Posterior cingulate gyrus (tissue), 11 donors: ENCODE measurements at regions not wholly inside any gene's neighbourhood (a gene's known extent, or its start where the extent isn't known, plus 50 kb on each side); places are given as distances from the start of the nearest gene placed in this dataset.
A peak's percentile ranks its signal among the peaks of the same experiment; 100 is the strongest.
"Not testable (repeated sequence)": the region's sequence is repeated elsewhere in the genome, so short reads cannot be mapped to it uniquely, and the experiment has no call there.

Experiments
- DNase-seq, 10 donors: peaks; one replicate each; pipeline versions ENCODE4 v3.0.0 to v3.0.0-alpha.2; 2020 to 2021; ENCODE audit warnings: mixed read lengths in 3 of 10
- intact Hi-C: fragments of 100-400 bp; cut with DNase I; formaldehyde crosslinking; loops from one replicate; pipeline ENCODE4 v1.15.1; 2023

DNA sequence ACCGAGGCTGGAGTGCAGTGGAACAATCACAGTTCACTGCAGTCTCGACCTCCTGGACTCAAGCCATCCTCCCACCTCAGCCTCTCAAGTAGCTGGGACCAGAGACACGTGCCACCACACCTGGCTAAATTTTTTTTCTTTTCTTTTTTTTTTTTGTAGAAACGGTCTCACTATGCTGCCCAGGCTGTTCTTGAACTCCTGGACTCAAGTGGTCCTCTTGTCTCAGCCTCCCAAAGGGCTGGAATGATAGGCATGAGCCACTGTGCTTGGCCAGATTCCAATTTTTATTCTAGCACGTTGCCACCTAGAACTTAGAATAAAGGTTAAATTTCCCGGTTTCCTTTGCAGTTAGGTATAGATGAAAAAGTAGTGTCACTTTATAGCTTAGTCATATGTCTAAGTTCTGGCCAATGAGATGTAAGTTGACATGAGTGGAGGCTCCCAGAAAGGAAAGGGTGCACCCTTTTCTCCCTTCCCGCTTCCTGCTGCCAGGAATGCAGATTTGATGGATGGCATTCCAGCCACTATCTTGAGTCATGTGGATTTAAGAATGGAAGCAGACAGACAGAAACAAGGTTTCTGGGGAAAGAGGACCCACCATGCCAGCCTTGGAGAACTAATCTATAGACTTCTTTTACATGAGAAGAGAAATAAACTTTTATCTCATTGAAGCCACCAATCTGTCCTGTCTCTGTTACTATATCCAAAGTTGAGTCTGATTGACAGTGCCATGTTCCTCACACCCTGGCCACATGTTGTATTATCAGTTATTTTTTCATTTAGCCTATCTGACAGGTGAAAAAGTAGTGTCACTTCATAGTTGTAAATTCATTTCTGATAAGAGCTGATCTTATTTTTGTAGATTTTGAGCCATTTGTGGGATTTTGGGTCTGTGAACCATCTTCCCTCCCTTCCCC lies 60.6 kb upstream of the NCOA3 start:
- DNase-seq = peak in 1 of 10 donors; percentile 36
- intact Hi-C loops = no loop called here

GRCh38 chr20:47441774-47442150 lies 59.9 kb upstream of the NCOA3 start:
- intact Hi-C loops = no loop called here
- DNase-seq = peak in 1 of 10 donors; percentile 14

DNA sequence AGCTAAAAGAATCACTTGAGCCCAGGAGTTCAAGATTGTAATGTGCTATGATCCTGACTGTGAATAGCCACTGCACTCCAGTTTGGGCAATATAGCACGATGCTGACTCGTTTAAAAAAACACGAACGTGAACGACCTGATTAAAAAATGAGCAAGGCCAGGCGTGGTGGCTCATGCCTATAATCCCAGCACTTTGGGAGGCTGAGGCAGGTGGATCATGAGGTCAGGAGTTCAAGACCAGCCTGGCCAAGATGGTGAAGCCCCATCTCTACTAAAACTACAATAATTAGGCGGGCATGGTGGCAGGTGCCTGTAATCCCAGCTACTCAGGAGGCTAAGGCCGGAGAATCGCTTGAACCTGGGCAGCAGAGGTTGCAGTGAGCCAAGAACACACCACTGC lies 58.6 kb upstream of the NCOA3 start:
- peak in 1 of 10 donors; percentile 24 for DNase-seq
- intact Hi-C loops = not testable (repeated sequence)

- intact Hi-C loops = no loop called here
- DNase-seq = no peak
Observed at GRCh38 chr20:47444584-47444983, 57.1 kb upstream of the NCOA3 start.

GRCh38 chr20:47445291-47445690 lies 56.4 kb upstream of the NCOA3 start:
- intact Hi-C loops = no loop called here
- DNase-seq = peak in 1 of 10 donors; percentile 48

DNA sequence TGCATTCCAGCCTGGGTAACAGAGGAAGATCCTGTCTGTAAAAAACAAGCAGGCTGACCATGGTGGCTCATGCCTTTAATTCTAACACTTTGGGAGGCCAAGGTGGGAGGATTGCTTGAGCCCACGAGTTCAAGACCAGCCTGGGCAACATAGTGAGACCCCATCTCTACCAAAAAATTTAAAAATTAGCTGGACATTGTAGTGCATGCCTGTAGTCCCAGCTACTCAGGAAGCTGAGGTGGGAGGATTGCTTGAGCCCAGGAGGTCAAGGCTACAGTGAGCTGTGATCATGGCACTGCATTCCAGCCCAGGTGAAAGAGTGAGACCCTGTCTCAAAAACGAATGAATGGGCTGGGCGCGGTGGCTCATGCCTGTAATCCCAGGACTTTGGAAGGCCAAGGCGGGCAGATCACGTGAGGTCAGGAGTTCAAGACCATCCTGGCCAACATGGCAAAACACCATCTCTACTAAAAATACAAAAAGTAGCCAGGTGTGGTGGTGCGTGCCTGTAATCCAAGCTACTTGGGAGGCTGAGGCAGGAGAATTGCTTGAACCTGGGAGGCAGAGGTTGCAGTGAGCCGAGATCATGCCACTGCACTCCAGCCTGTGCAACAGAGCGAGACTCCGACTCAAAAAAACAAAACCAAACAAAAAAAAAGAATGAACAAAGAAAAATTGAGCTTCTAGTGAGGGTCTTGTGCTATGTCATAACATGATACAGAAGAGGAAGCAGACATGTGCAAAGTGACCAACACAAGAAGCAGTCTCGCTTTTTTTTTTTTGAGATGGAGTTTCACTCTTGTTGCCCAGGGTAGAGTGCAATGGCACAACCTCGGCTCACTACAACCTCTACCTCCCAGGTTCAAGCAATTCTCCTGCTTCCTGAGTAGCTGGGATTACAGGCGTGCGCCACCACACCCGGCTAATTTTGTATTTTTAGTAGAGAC lies 54.1 kb upstream of the NCOA3 start:
- DNase-seq, intact Hi-C loops: not testable (repeated sequence)

- intact Hi-C loops = no loop called here
- no peak for DNase-seq
Observed at GRCh38 chr20:47448429-47448828, 53.3 kb upstream of the NCOA3 start.

- intact Hi-C loops = no loop called here
- DNase-seq = no peak
Observed at GRCh38 chr20:47451602-47451904, 50.1 kb upstream of the NCOA3 start.
